Trophoblast cell (in vitro differentiated cells and primary cell): ENCODE measurements at regions not wholly inside any gene's neighbourhood (a gene's known extent, or its start where the extent isn't known, plus 50 kb on each side); places are given as distances from the start of the nearest gene placed in this dataset.
"Not testable (repeated sequence)": the region's sequence is repeated elsewhere in the genome, so short reads cannot be mapped to it uniquely, and the experiment has no call there.

Experiments
- DNase-seq, 2 donors: peaks; one replicate each; pipeline ENCODE4 v3.0.0-alpha.2; 2016
- H2AFZ ChIP-seq: 2 replicates; pipeline ENCODE4 v1.6.1; 2013; ENCODE audit warnings: low read length, moderate library complexity, mild to moderate bottlenecking; ENCODE audit not compliant: insufficient read depth, poor library complexity
- H2AK5ac ChIP-seq: 2 replicates; pipeline ENCODE4 v1.6.1; 2013; ENCODE audit warnings: mild to moderate bottlenecking, low read length
- H2BK120ac ChIP-seq: 2 replicates; pipeline ENCODE4 v1.6.1; 2013; ENCODE audit warnings: low read length, mild to moderate bottlenecking, moderate library complexity; ENCODE audit not compliant: insufficient read depth, poor library complexity
- H2BK12ac ChIP-seq: 2 replicates; pipeline ENCODE4 v1.6.1; 2013; ENCODE audit warnings: mild to moderate bottlenecking, low read length, moderate library complexity
- H2BK5ac ChIP-seq: 2 replicates; pipeline ENCODE4 v1.6.1; 2013; ENCODE audit warnings: low read length, low read depth, moderate library complexity, mild to moderate bottlenecking; ENCODE audit not compliant: poor library complexity
- H3K14ac ChIP-seq: 2 replicates; pipeline ENCODE4 v1.6.1; 2013; ENCODE audit warnings: mild to moderate bottlenecking, low read length
- H3K18ac ChIP-seq: 2 replicates; pipeline ENCODE4 v1.6.1; 2013; ENCODE audit warnings: mild to moderate bottlenecking, low read length
- H3K23ac ChIP-seq: 2 replicates; pipeline ENCODE4 v1.6.1; 2013; ENCODE audit warnings: low read length
- H3K27ac ChIP-seq: 2 replicates; pipeline ENCODE4 v1.5.1; 2013; ENCODE audit warnings: low read depth, mild to moderate bottlenecking, inconsistent platforms, low read length, moderate library complexity
- H3K27me3 ChIP-seq: 2 replicates; pipeline ENCODE4 v1.6.1; 2013; ENCODE audit warnings: inconsistent platforms, mild to moderate bottlenecking, low read length, moderate library complexity; ENCODE audit not compliant: insufficient read depth
- H3K36me3 ChIP-seq, 2 experiments: 1 replicate in 1 of 2; 2 replicates in 1 of 2; pipeline ENCODE4 v1.6.1; 2013; ENCODE audit warnings: low read length in 2 of 2, mild to moderate bottlenecking in 2 of 2, moderate library complexity in 1 of 2; ENCODE audit not compliant: insufficient read depth in 2 of 2, control insufficient read depth in 1 of 2
- H3K4ac ChIP-seq: 2 replicates; pipeline ENCODE4 v1.6.1; 2013; ENCODE audit warnings: low read depth, mild to moderate bottlenecking, low read length, moderate library complexity
- H3K4me1 ChIP-seq, 2 experiments: 1 replicate in 1 of 2; 2 replicates in 1 of 2; pipeline ENCODE4 v1.6.1; 2013; ENCODE audit warnings: low read length in 2 of 2, mild to moderate bottlenecking in 2 of 2, moderate library complexity in 1 of 2; ENCODE audit not compliant: insufficient read depth in 2 of 2, control insufficient read depth in 1 of 2
- H3K4me2 ChIP-seq: 2 replicates; pipeline ENCODE4 v1.6.1; 2013; ENCODE audit warnings: inconsistent platforms, mild to moderate bottlenecking, low read length, moderate library complexity
- H3K4me3 ChIP-seq: 2 replicates; pipeline ENCODE4 v1.5.1; 2013; ENCODE audit warnings: mild to moderate bottlenecking, low read depth, low read length, inconsistent platforms
- H3K79me1 ChIP-seq: one replicate; pipeline ENCODE4 v1.6.1; 2013; ENCODE audit warnings: low read length
- H3K79me2 ChIP-seq: 2 replicates; pipeline ENCODE4 v1.6.1; 2013; ENCODE audit warnings: low read length, mild to moderate bottlenecking; ENCODE audit not compliant: control insufficient read depth, insufficient read depth, poor library complexity
- H3K9ac ChIP-seq: 2 replicates; pipeline ENCODE4 v1.6.1; 2013; ENCODE audit warnings: mild to moderate bottlenecking, low read length
- H3K9me3 ChIP-seq: 2 replicates; pipeline ENCODE4 v1.6.1; 2013; ENCODE audit warnings: low read depth, mild to moderate bottlenecking, control low read depth, inconsistent platforms, low read length; ENCODE audit not compliant: insufficient read depth
- H4K12ac ChIP-seq: 2 replicates; pipeline ENCODE4 v1.6.1; 2013; ENCODE audit warnings: low read depth, mild to moderate bottlenecking, low read length, moderate library complexity
- H4K8ac ChIP-seq: 2 replicates; pipeline ENCODE4 v1.6.1; 2013; ENCODE audit warnings: low read depth, mild to moderate bottlenecking, low read length, moderate library complexity
- H4K91ac ChIP-seq: one replicate; pipeline ENCODE4 v1.6.1; 2013; ENCODE audit warnings: low read depth, mild to moderate bottlenecking, low read length, moderate library complexity
- WGBS: extraction: QIAGEN DNeasy Blood & Tissue Kit; methylation state at CpG from one replicate; pipeline ENCODE4 v1.1.7; 2013; ENCODE audit warnings: missing lambda C conversion rate; ENCODE audit not compliant: insufficient read length, insufficient coverage; ENCODE audit errors: extremely low coverage; 5-methylcytosine and 5-hydroxymethylcytosine counted together

- H3K79me2 ChIP-seq, H4K12ac ChIP-seq, H3K4me1 ChIP-seq, DNase-seq, H2BK12ac ChIP-seq, H3K23ac ChIP-seq, H3K9ac ChIP-seq, H3K36me3 ChIP-seq, H2BK5ac ChIP-seq, H4K8ac ChIP-seq, H2AK5ac ChIP-seq, H3K4ac ChIP-seq, H3K27me3 ChIP-seq, H3K4me2 ChIP-seq, H2AFZ ChIP-seq, H3K27ac ChIP-seq, H3K14ac ChIP-seq, H4K91ac ChIP-seq, H3K79me1 ChIP-seq, H3K18ac ChIP-seq, H2BK120ac ChIP-seq, H3K9me3 ChIP-seq, H3K4me3 ChIP-seq: not testable (repeated sequence)
- no CpG with 5 or more reads among the region's 4 CpGs for WGBS
Measured at GRCh38 chr3:6498944-6499343, 362.0 kb upstream of the GRM7 start.

- WGBS, result no CpG with 5 or more reads among the region's 2 CpGs
- Histone ChIP-seq H3K79me2 (no peaks in the 10 kb centered on the region), H3K18ac (no peak overlapping the region), H2BK12ac (no peak overlapping the region), H3K79me1 (no peaks in the 10 kb centered on the region), H3K4ac (no peak overlapping the region), H3K27ac (no peak overlapping the region), H4K12ac (no peak overlapping the region), H2AK5ac (no peak overlapping the region), H2BK5ac (no peak overlapping the region), H3K4me3 (no peak overlapping the region), H3K36me3 (no peaks in the 10 kb centered on the region), H2AFZ (no peak overlapping the region), H2BK120ac (no peak overlapping the region), H3K23ac (no peak overlapping the region), H3K27me3 (no peaks in the 10 kb centered on the region), H4K91ac (no peak overlapping the region), H3K14ac (no peak overlapping the region), H3K4me2 (no peak overlapping the region), H4K8ac (no peak overlapping the region), H3K9me3 (no peaks in the 10 kb centered on the region), H3K9ac (no peak overlapping the region), H3K4me1 (no peaks in the 10 kb centered on the region)
- no peak for DNase-seq
Measured at GRCh38 chr3:6504347-6504746, 356.6 kb upstream of the GRM7 start.

GRCh38 chr3:6504834-6505233 lies 356.1 kb upstream of the GRM7 start:
- Histone ChIP-seq H4K12ac (no peak overlapping the region), H3K9ac (no peak overlapping the region), H3K79me2 (no peaks in the 10 kb centered on the region), H4K91ac (no peak overlapping the region), H3K4me3 (no peak overlapping the region), H2BK12ac (no peak overlapping the region), H3K9me3 (no peaks in the 10 kb centered on the region), H3K27me3 (no peaks in the 10 kb centered on the region), H2AK5ac (no peak overlapping the region), H3K4me2 (no peak overlapping the region), H3K14ac (no peak overlapping the region), H3K4me1 (no peaks in the 10 kb centered on the region), H3K79me1 (no peaks in the 10 kb centered on the region), H3K18ac (no peak overlapping the region), H2BK120ac (no peak overlapping the region), H2BK5ac (no peak overlapping the region), H3K23ac (no peak overlapping the region), H2AFZ (no peak overlapping the region), H3K27ac (no peak overlapping the region), H3K36me3 (no peaks in the 10 kb centered on the region), H3K4ac (no peak overlapping the region), H4K8ac (no peak overlapping the region)
- peak in 1 of 2 donors; percentile 60 for DNase-seq
- no CpG with 5 or more reads among the region's 3 CpGs for WGBS

- Histone ChIP-seq H4K12ac (no peak overlapping the region), H3K79me1 (no peaks in the 10 kb centered on the region), H3K36me3 (no peaks in the 10 kb centered on the region), H3K79me2 (no peaks in the 10 kb centered on the region), H3K9me3 (no peaks in the 10 kb centered on the region), H2BK12ac (no peak overlapping the region), H2BK5ac (no peak overlapping the region), H3K4me3 (no peak overlapping the region), H4K8ac (no peak overlapping the region), H3K4me1 (no peaks in the 10 kb centered on the region), H2BK120ac (no peak overlapping the region), H3K9ac (no peak overlapping the region), H3K4me2 (no peak overlapping the region), H3K27ac (no peak overlapping the region), H2AFZ (no peak overlapping the region), H3K23ac (no peak overlapping the region), H4K91ac (no peak overlapping the region), H3K18ac (no peak overlapping the region), H3K4ac (no peak overlapping the region), H3K27me3 (no peaks in the 10 kb centered on the region), H3K14ac (no peak overlapping the region), H2AK5ac (no peak overlapping the region)
- no CpG with 5 or more reads among the region's 2 CpGs for WGBS
- DNase-seq, result no peak
Measured at GRCh38 chr3:6508410-6508759, 352.5 kb upstream of the GRM7 start.
